GM12878 (cell line): ENCODE measurements at regions not wholly inside any gene's neighbourhood (a gene's known extent, or its start where the extent isn't known, plus 50 kb on each side); places are given as distances from the start of the nearest gene placed in this dataset.

Source experiments
- ATF3 ChIP-seq: IDR thresholded peaks from 2 replicates; pipeline ENCODE4 v1.6.1; 2011; ENCODE audit warnings: low read depth, mild to moderate bottlenecking, low read length, moderate library complexity, borderline replicate concordance; ENCODE audit errors: extremely low read depth
- BRCA1 ChIP-seq: IDR thresholded peaks from 2 replicates; pipeline ENCODE4 v1.6.1; 2011; ENCODE audit warnings: low read depth, low read length, improper control_type of control experiment
- CTCF ChIP-seq, 3 experiments: IDR thresholded peaks in 2 of 3; conservative IDR thresholded peaks in 1 of 3; 2 replicates each; pipeline ENCODE4 v1.5.1; 2011; ENCODE audit warnings: low read depth in 3 of 3, low read length in 3 of 3, mild to moderate bottlenecking in 3 of 3, control low read depth in 2 of 3, moderate library complexity in 2 of 3, inconsistent platforms in 1 of 3, mixed read lengths in 1 of 3; ENCODE audit not compliant: control insufficient read depth in 2 of 3, insufficient read depth in 1 of 3; ENCODE audit errors: extremely low read depth in 1 of 3
- GABPA ChIP-seq: IDR thresholded peaks from 2 replicates; pipeline ENCODE4 v1.6.1; 2014; ENCODE audit warnings: antibody characterized with exemption, low read depth, mild to moderate bottlenecking, inconsistent platforms
- MXI1 ChIP-seq: fragments of 150-350 bp; IDR thresholded peaks from 2 replicates; pipeline ENCODE4 v1.6.1; 2011; ENCODE audit warnings: low read depth, mild to moderate bottlenecking, inconsistent platforms, low read length, improper control_type of control experiment
- POLR2A ChIP-seq: IDR thresholded peaks from 2 replicates; pipeline ENCODE4 v1.6.1; 2011; ENCODE audit warnings: low read depth, mild to moderate bottlenecking, low read length
- RAD21 ChIP-seq: IDR thresholded peaks from 2 replicates; pipeline ENCODE4 v1.6.1; 2011; ENCODE audit warnings: mild to moderate bottlenecking, low read depth, low read length, moderate library complexity; ENCODE audit not compliant: insufficient read depth
- SKIL ChIP-seq: fragments of 450-650 bp; IDR thresholded peaks from 2 replicates; pipeline ENCODE4 v1.6.1; 2017; ENCODE audit warnings: mild to moderate bottlenecking, low read depth, inconsistent platforms; ENCODE audit not compliant: poor library complexity, severe bottlenecking
- SRF ChIP-seq, 2 experiments: IDR thresholded peaks; 2 replicates each; pipeline ENCODE4 v1.6.1; 2011; ENCODE audit warnings: low read depth in 2 of 2, low read length in 2 of 2, mild to moderate bottlenecking in 1 of 2, moderate library complexity in 1 of 2
- TCF7 ChIP-seq: IDR thresholded peaks from 2 replicates; pipeline ENCODE4 v1.6.1; 2014; ENCODE audit warnings: antibody characterized with exemption, borderline replicate concordance
- ZNF24 ChIP-seq: fragments of 450-650 bp; IDR thresholded peaks from 2 replicates; pipeline ENCODE4 v1.6.1; 2017; ENCODE audit warnings: antibody characterized with exemption, mild to moderate bottlenecking

GRCh38 chr6:139941826-139942225 is 567.4 kb upstream of the CITED2 start:
- no peak for TF ChIP-seq ZNF24
- no peak for TF ChIP-seq SKIL
- no peak for TF ChIP-seq POLR2A
- TF ChIP-seq CTCF (IDR thresholded peaks at IDR 0.05 in 2 of 3, conservative IDR thresholded peaks at IDR 0.05 in 1 of 3; ENCODE audit: control insufficient read depth in 2 of 3, extremely low read depth in 1 of 3, insufficient read depth in 1 of 3, low read depth in 3 of 3, low read length in 3 of 3) = no peak
- TF ChIP-seq BRCA1 = no peak
- no peak for TF ChIP-seq MXI1
- no peak for TF ChIP-seq RAD21
- TF ChIP-seq ATF3 = no peak
- no peak for TF ChIP-seq SRF (IDR thresholded peaks at IDR 0.05; ENCODE audit: low read depth in 2 of 2, low read length in 2 of 2)
- TF ChIP-seq GABPA = no peak
- no peak for TF ChIP-seq TCF7
